IMR-90 (cell line): ENCODE measurements at regions not wholly inside any gene's neighbourhood (a gene's known extent, or its start where the extent isn't known, plus 50 kb on each side); places are given as distances from the start of the nearest gene placed in this dataset.

Experiments used
- ATAC-seq: fragments of 200-7000 bp; cut with Tn5 transposase; 2 replicates; pipeline ENCODE4 v1.9.1; 2020; ENCODE audit warnings: low read depth, mild to moderate bottlenecking, moderate library complexity
- BruUV-seq: library from RNA; stranded (reverse); fragments of 400-500 nt; replicated peaks from 2 replicates; lab custom pipeline; 2021; lab: Mats Ljungman, UMichigan
- CTCF ChIA-PET: fragments of 300-600 bp; formaldehyde crosslinking; extraction: SDS; loops from one replicate; lab custom pipeline; 2021; ENCODE audit warnings: antibody characterized with exemption; lab: Yijun Ruan, JAX
- POLR2A ChIA-PET: fragments of 300-600 bp; sonication (Branson Sonifier 250); formaldehyde crosslinking; loops from one replicate; lab custom pipeline; 2022; ENCODE audit warnings: antibody characterized with exemption; ENCODE audit not compliant: unreplicated experiment; lab: Charles Lee
- DNase-seq: peaks from one replicate; pipeline ENCODE4 v3.0.0; 2013
- H2AFZ ChIP-seq: replicated peaks from 2 replicates; pipeline ENCODE3; 2013; ENCODE audit warnings: low read length, mild to moderate bottlenecking; ENCODE audit not compliant: poor library complexity
- H2AK5ac ChIP-seq: 2 replicates; pipeline ENCODE4 v1.6.1; 2013; ENCODE audit warnings: low read depth, low read length, inconsistent platforms
- H2AK9ac ChIP-seq: replicated peaks from 2 replicates; pipeline ENCODE3; 2013; ENCODE audit warnings: mild to moderate bottlenecking, low read depth, low read length, moderate library complexity; ENCODE audit not compliant: poor library complexity
- H2BK120ac ChIP-seq: 2 replicates; pipeline ENCODE4 v1.6.1; 2013; ENCODE audit warnings: low read depth, low read length, inconsistent platforms
- H2BK15ac ChIP-seq: 3 replicates; pipeline ENCODE4 v1.6.1; 2013; ENCODE audit warnings: low read depth, low read length, inconsistent platforms
- H2BK20ac ChIP-seq: 2 replicates; pipeline ENCODE4 v1.6.1; 2013; ENCODE audit warnings: low read depth, mild to moderate bottlenecking, inconsistent platforms, low read length, moderate library complexity
- H2BK5ac ChIP-seq: 2 replicates; pipeline ENCODE4 v1.6.1; 2013; ENCODE audit warnings: mild to moderate bottlenecking, low read depth, low read length, inconsistent platforms; ENCODE audit not compliant: poor library complexity, severe bottlenecking
- H3K14ac ChIP-seq: replicated peaks from 2 replicates; pipeline ENCODE4 v1.6.1; 2013; ENCODE audit warnings: low read depth, low read length, inconsistent platforms
- H3K18ac ChIP-seq: 2 replicates; pipeline ENCODE4 v1.6.1; 2013; ENCODE audit warnings: low read depth, low read length, control low read depth
- H3K23ac ChIP-seq: 2 replicates; pipeline ENCODE4 v1.6.1; 2013; ENCODE audit warnings: low read depth, low read length, inconsistent platforms
- H3K27ac ChIP-seq: 2 replicates; pipeline ENCODE4 v1.5.1; 2013; ENCODE audit warnings: mild to moderate bottlenecking, control low read depth, low read length; ENCODE audit not compliant: insufficient read depth
- H3K27me3 ChIP-seq: 2 replicates; pipeline ENCODE4 v1.6.1; 2013; ENCODE audit warnings: low read length; ENCODE audit not compliant: control insufficient read depth, insufficient read depth
- H3K36me3 ChIP-seq: 2 replicates; pipeline ENCODE4 v1.6.1; 2013; ENCODE audit warnings: low read length, mixed read lengths; ENCODE audit not compliant: control insufficient read depth, insufficient read depth
- H3K4ac ChIP-seq: 2 replicates; pipeline ENCODE4 v1.6.1; 2013; ENCODE audit warnings: low read depth, low read length, inconsistent platforms
- H3K4me1 ChIP-seq: 2 replicates; pipeline ENCODE4 v1.6.1; 2013; ENCODE audit warnings: low read length, mixed read lengths; ENCODE audit not compliant: control insufficient read depth, insufficient read depth
- H3K4me2 ChIP-seq: 2 replicates; pipeline ENCODE4 v1.6.1; 2013; ENCODE audit warnings: low read depth, mild to moderate bottlenecking, control low read depth, low read length, moderate library complexity
- H3K4me3 ChIP-seq: 2 replicates; pipeline ENCODE4 v1.5.1; 2013; ENCODE audit warnings: low read depth, mild to moderate bottlenecking, control low read depth, low read length, moderate library complexity; ENCODE audit not compliant: insufficient read depth
- H3K56ac ChIP-seq: 2 replicates; pipeline ENCODE4 v1.6.1; 2013; ENCODE audit warnings: low read length, inconsistent platforms; ENCODE audit not compliant: insufficient read depth; ENCODE audit errors: extremely low read depth
- H3K79me1 ChIP-seq, 2 experiments: 2 replicates each; pipeline ENCODE4 v1.6.1; 2013; ENCODE audit warnings: low read length in 2 of 2, inconsistent platforms in 1 of 2, low read depth in 1 of 2
- H3K9ac ChIP-seq: 2 replicates; pipeline ENCODE4 v1.6.1; 2013; ENCODE audit warnings: low read depth, low read length, control low read depth
- H3K9me1 ChIP-seq: 2 replicates; pipeline ENCODE4 v1.6.1; 2013; ENCODE audit warnings: low read length, inconsistent platforms; ENCODE audit not compliant: insufficient read depth
- H3K9me3 ChIP-seq: 2 replicates; pipeline ENCODE4 v1.6.1; 2013; ENCODE audit warnings: low read length; ENCODE audit not compliant: control insufficient read depth, insufficient read depth
- H4K20me1 ChIP-seq: 2 replicates; pipeline ENCODE4 v1.6.1; 2013; ENCODE audit warnings: low read length, inconsistent platforms; ENCODE audit not compliant: insufficient read depth
- H4K5ac ChIP-seq: 2 replicates; pipeline ENCODE4 v1.6.1; 2013; ENCODE audit warnings: mild to moderate bottlenecking, low read depth, low read length, control low read depth
- H4K8ac ChIP-seq, 2 experiments: 2 replicates each; pipeline ENCODE4 v1.6.1; 2013; ENCODE audit warnings: low read depth in 2 of 2, low read length in 2 of 2, control low read depth in 1 of 2, inconsistent platforms in 1 of 2
- H4K91ac ChIP-seq: 2 replicates; pipeline ENCODE4 v1.6.1; 2013; ENCODE audit warnings: low read depth, low read length, inconsistent platforms; ENCODE audit not compliant: insufficient read depth
- BHLHE40 ChIP-seq: fragments of 150-350 bp; IDR thresholded peaks from 2 replicates; pipeline ENCODE4 v1.6.1; 2016; ENCODE audit warnings: mild to moderate bottlenecking, low read depth, low read length
- CEBPB ChIP-seq: IDR thresholded peaks from 2 replicates; pipeline ENCODE4 v1.6.1; 2012; ENCODE audit warnings: low read depth, low read length, improper control_type of control experiment
- CHD1 ChIP-seq: IDR thresholded peaks from 2 replicates; pipeline ENCODE4 v1.6.1; 2012; ENCODE audit warnings: low read depth, low read length, improper control_type of control experiment
- CTCF ChIP-seq: conservative IDR thresholded peaks from 2 replicates; pipeline ENCODE4 v1.5.1; 2012; ENCODE audit warnings: mild to moderate bottlenecking, low read depth, low read length, improper control_type of control experiment
- FOS ChIP-seq: fragments of 150-350 bp; IDR thresholded peaks from 2 replicates; pipeline ENCODE4 v1.6.1; 2016; ENCODE audit warnings: low read depth, low read length
- MAFK ChIP-seq: IDR thresholded peaks from 2 replicates; pipeline ENCODE4 v1.6.1; 2012; ENCODE audit warnings: low read depth, low read length, improper control_type of control experiment
- MAZ ChIP-seq: IDR thresholded peaks from 2 replicates; pipeline ENCODE4 v1.6.1; 2012; ENCODE audit warnings: low read depth, mild to moderate bottlenecking, low read length, improper control_type of control experiment, moderate library complexity, borderline replicate concordance
- MXI1 ChIP-seq: IDR thresholded peaks from 2 replicates; pipeline ENCODE4 v1.6.1; 2012; ENCODE audit warnings: low read depth, mild to moderate bottlenecking, low read length, moderate library complexity, borderline replicate concordance
- NFE2L2 ChIP-seq: fragments of 150-350 bp; IDR thresholded peaks from 2 replicates; pipeline ENCODE4 v1.6.1; 2016; ENCODE audit warnings: low read depth, mild to moderate bottlenecking, low read length
- POLR2A ChIP-seq: IDR thresholded peaks from 2 replicates; pipeline ENCODE4 v1.6.1; 2012; ENCODE audit warnings: mild to moderate bottlenecking, low read depth, low read length
- RAD21 ChIP-seq: IDR thresholded peaks from 2 replicates; pipeline ENCODE4 v1.6.1; 2012; ENCODE audit warnings: low read length, improper control_type of control experiment
- RCOR1 ChIP-seq: IDR thresholded peaks from 2 replicates; pipeline ENCODE4 v1.6.1; 2012; ENCODE audit warnings: mild to moderate bottlenecking, low read length, improper control_type of control experiment; ENCODE audit not compliant: insufficient replicate concordance
- RFX5 ChIP-seq: IDR thresholded peaks from 2 replicates; pipeline ENCODE4 v1.8.0; 2012; ENCODE audit warnings: low read depth, mild to moderate bottlenecking, low read length, moderate library complexity
- SMC3 ChIP-seq: fragments of 150-350 bp; IDR thresholded peaks from 2 replicates; pipeline ENCODE4 v1.6.1; 2016; ENCODE audit warnings: low read depth, mild to moderate bottlenecking, antibody characterized with exemption, low read length, moderate library complexity
- USF2 ChIP-seq: fragments of 150-350 bp; IDR thresholded peaks from 2 replicates; pipeline ENCODE4 v1.6.1; 2017; ENCODE audit warnings: mild to moderate bottlenecking, antibody characterized with exemption, low read length, low read depth
- WGBS, 2 experiments: methylation state at CpG; one replicate each; pipeline versions ENCODE4 v1.1.5 to v1.1.7; 2013; ENCODE audit warnings: missing lambda C conversion rate in 2 of 2; ENCODE audit not compliant: insufficient read length in 1 of 2; ENCODE audit errors: extremely low coverage in 2 of 2; 5-methylcytosine and 5-hydroxymethylcytosine counted together
- dilution Hi-C: fragments of 300-500 bp; cut with HindIII; formaldehyde crosslinking; loops from one replicate; pipeline ENCODE4 v1.14.3; 2018; ENCODE audit warnings: low sequenced_read_pairs; ENCODE audit not compliant: unreplicated experiment
- in situ Hi-C: fragments of 300-500 bp; cut with MboI; formaldehyde crosslinking; loops from 3 replicates; pipeline ENCODE4 v1.14.3; 2019; ENCODE audit warnings: low sequenced_read_pairs, inconsistent platforms, mixed read lengths
- intact Hi-C: fragments of 100-400 bp; cut with micrococcal nuclease; formaldehyde crosslinking; loops from 2 replicates; pipeline ENCODE4 v1.10.0; 2022
- TF ChIP-seq, protein P1 (sequence below): fragments of 150-350 bp; IDR thresholded peaks from 2 replicates; pipeline ENCODE4 v1.6.1; 2016; ENCODE audit warnings: low read depth, mild to moderate bottlenecking, low read length, moderate library complexity, borderline replicate concordance

DNA sequence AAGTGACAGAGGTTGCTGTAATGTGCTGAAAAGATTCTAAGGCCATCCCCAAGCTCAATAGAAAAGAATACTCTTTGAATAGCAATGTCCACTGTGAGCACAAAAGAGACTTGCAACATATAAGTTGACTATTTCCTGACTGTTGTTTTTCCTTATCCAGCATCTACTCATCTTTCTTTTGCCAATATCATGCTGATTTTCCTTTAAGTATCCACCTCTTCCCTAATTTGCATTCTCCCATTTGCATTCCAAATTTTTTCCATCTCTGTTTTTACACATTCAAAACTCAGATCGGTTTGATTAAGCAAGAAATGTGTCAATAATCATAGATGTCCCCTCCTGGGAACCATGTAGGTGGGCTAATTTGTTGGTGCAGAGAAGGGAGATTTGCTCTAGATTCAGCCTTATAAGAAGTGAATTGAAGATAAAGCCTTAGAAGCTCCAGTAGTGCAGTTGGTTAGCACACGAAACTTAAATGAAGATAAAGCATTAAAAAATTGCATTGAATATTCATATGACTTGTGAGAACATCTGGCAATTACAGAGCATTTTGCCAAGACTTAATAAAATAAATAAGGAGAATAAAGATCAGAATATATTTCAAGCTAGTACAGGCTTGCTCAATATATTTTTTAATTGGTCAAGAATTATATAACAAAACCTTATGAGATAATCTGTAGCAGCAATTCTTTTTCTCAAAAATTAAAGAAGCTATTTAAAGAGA, 267.6 kb downstream of the TMEM167A start:
- Histone ChIP-seq H2AK9ac (no peak overlapping the region), H4K20me1 (no peaks in the 10 kb centered on the region), H3K56ac (no peak overlapping the region), H3K9me3 (no peaks in the 10 kb centered on the region), H3K18ac (no peak overlapping the region), H3K14ac (no peak overlapping the region), H3K4me1 (peaks cover 2% of the 10 kb centered on the region), H3K4ac (no peak overlapping the region), H3K27me3 (no peaks in the 10 kb centered on the region), H4K91ac (no peak overlapping the region), H3K9me1 (no peaks in the 10 kb centered on the region), H2BK5ac (no peak overlapping the region), H2BK20ac (no peak overlapping the region), H3K27ac (no peak overlapping the region), H3K9ac (no peak overlapping the region), H2AFZ (no peak overlapping the region), H3K4me3 (no peak overlapping the region), H2BK120ac (no peak overlapping the region), H2BK15ac (no peak overlapping the region), H3K36me3 (no peaks in the 10 kb centered on the region), H2AK5ac (no peak overlapping the region), H4K8ac (no peak overlapping the region), H3K79me1 (no peaks in the 10 kb centered on the region), H3K4me2 (no peak overlapping the region), H4K5ac (no peak overlapping the region), H3K23ac (no peak overlapping the region)
- in situ Hi-C loops, result no loop called here
- no CpG with 5 or more reads among the region's 2 CpGs for WGBS, 2 experiments
- dilution Hi-C loops, result no loop called here
- BruUV-seq, result no TSS peak
- ChIA-PET POLR2A (no interaction called here), CTCF (no interaction called here)
- intact Hi-C loops, result no loop called here
- no peak for ATAC-seq
- no peak for TF ChIP-seq MAFK
- TF ChIP-seq CTCF, result no peak
- TF ChIP-seq RAD21, result no peak
- TF ChIP-seq SMC3, result no peak
- TF ChIP-seq FOS, result no peak
- no peak for TF ChIP-seq CEBPB
- no peak for TF ChIP-seq RFX5
- no peak for TF ChIP-seq POLR2A
- TF ChIP-seq MXI1, result no peak
- no peak for TF ChIP-seq MAZ
- TF ChIP-seq USF2, result no peak
- TF ChIP-seq, protein P1, sequence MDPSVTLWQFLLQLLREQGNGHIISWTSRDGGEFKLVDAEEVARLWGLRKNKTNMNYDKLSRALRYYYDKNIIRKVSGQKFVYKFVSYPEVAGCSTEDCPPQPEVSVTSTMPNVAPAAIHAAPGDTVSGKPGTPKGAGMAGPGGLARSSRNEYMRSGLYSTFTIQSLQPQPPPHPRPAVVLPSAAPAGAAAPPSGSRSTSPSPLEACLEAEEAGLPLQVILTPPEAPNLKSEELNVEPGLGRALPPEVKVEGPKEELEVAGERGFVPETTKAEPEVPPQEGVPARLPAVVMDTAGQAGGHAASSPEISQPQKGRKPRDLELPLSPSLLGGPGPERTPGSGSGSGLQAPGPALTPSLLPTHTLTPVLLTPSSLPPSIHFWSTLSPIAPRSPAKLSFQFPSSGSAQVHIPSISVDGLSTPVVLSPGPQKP, result no peak
- TF ChIP-seq NFE2L2, result no peak
- TF ChIP-seq BHLHE40, result no peak
- TF ChIP-seq CHD1, result no peak
- TF ChIP-seq RCOR1, result no peak
- no peak for DNase-seq
